SK-N-MC (cell line): ENCODE measurements at regions not wholly inside any gene's neighbourhood (a gene's known extent, or its start where the extent isn't known, plus 50 kb on each side); places are given as distances from the start of the nearest gene placed in this dataset.

Source experiments
- EZH2 ChIP-seq: fragments of 200-600 bp; sonication (generic); IDR thresholded peaks from one replicate; pipeline ENCODE4 v1.6.1; 2017; ENCODE audit warnings: antibody characterized with exemption
- POLR2AphosphoS5 ChIP-seq: IDR thresholded peaks from 2 replicates; pipeline ENCODE4 v1.6.1; 2012; ENCODE audit warnings: mild to moderate bottlenecking, low read depth, low read length, borderline replicate concordance

DNA sequence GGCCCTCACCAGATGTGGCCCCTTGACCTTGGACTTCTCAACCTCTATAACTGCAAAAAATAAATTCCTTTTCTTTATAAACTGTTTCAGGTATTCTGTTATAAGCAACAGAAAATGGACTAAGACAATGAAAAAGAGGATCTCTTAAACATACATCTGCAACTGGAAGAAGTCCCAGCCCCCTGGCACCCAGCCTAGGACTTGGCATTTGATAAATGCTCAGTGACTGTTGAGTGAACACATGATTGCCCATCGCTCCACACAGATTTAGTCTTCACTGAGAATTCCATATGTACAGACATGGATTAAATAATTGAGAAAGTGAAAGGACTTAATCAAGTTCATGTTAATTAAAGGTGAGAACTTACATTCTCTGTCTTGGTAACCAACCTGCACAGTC lies 344.9 kb upstream of the RUNX1 start:
- TF ChIP-seq POLR2AphosphoS5 (no peak), EZH2 (no peak)
